MM.1S (cell line): ENCODE measurements at regions not wholly inside any gene's neighbourhood (a gene's known extent, or its start where the extent isn't known, plus 50 kb on each side); places are given as distances from the start of the nearest gene placed in this dataset.

Experiments
- EZH2 ChIP-seq: fragments of 300-600 bp; sonication (generic); optimal IDR thresholded peaks from 2 replicates; pipeline ENCODE3; 2017; ENCODE audit warnings: low read depth, mild to moderate bottlenecking, antibody characterized with exemption, low read length, mixed read lengths
- TF ChIP-seq, protein P1 (sequence below): fragments of 300-600 bp; sonication (generic); IDR thresholded peaks from 2 replicates; pipeline ENCODE4 v1.5.1; 2016; ENCODE audit warnings: antibody characterized with exemption, low read length, mixed read lengths

DNA sequence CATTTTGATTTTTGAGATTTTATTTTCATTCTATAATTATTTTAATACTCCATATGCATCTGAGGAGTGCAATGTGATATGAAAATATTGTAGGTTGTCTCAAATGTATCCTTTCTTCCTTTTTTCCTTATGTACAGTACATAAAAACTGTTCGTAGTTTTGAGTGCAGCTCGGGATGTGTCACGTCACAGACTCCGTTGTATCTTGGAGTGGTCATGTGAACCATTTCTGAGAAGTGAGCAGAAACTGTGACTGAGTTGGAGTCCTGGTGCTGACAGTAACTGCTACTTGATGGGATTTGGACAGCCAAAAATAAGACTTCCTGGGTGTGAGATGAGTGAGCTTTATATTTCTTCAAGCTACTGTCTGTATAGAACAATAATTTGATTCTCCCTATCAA lies 761.4 kb upstream of the MAN1A1 start:
- TF ChIP-seq, protein P1, sequence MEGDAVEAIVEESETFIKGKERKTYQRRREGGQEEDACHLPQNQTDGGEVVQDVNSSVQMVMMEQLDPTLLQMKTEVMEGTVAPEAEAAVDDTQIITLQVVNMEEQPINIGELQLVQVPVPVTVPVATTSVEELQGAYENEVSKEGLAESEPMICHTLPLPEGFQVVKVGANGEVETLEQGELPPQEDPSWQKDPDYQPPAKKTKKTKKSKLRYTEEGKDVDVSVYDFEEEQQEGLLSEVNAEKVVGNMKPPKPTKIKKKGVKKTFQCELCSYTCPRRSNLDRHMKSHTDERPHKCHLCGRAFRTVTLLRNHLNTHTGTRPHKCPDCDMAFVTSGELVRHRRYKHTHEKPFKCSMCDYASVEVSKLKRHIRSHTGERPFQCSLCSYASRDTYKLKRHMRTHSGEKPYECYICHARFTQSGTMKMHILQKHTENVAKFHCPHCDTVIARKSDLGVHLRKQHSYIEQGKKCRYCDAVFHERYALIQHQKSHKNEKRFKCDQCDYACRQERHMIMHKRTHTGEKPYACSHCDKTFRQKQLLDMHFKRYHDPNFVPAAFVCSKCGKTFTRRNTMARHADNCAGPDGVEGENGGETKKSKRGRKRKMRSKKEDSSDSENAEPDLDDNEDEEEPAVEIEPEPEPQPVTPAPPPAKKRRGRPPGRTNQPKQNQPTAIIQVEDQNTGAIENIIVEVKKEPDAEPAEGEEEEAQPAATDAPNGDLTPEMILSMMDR = no peak
- TF ChIP-seq EZH2 = no peak
